NCI-H2107 treated with DMSO at 0.1 percent for 48 hours (cell line): ENCODE measurements at regions not wholly inside any gene's neighbourhood (a gene's known extent, or its start where the extent isn't known, plus 50 kb on each side); places are given as distances from the start of the nearest gene placed in this dataset.
"Not testable (repeated sequence)": the region's sequence is repeated elsewhere in the genome, so short reads cannot be mapped to it uniquely, and the experiment has no call there.

ENCODE experiments used
- DNase-seq: peaks from one replicate; lab custom pipeline; 2025; ENCODE audit not compliant: unreplicated experiment; lab: John Stamatoyannopoulos, UW

GRCh38 chr1:192418552-192419285 is 101.9 kb downstream of the RGS21 start:
- DNase-seq: no peak

- no peak for DNase-seq
These were observed 113.9 kb downstream of the RGS21 start for GRCh38 chr1:192430644-192431043.

DNA sequence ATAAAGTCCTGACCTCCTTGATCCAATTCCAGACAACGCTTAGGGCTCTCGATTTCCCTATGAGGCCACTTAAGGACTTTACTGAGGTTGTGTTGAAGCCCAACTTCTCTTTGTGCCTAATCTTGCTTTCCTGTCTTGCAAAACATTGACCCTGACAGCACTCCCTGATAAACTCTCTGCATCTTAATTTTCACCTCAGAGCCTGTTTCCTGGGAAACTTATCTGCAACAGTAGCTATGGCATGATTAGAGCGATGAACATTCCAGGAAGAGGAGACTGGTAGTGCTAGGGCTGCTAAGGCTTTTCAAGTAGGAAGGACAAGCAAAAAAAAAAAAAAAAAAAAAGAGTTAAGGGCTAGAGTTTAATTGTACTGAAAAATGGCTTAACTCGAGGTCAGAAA is 118.9 kb downstream of the RGS21 start:
- DNase-seq: no peak

DNA sequence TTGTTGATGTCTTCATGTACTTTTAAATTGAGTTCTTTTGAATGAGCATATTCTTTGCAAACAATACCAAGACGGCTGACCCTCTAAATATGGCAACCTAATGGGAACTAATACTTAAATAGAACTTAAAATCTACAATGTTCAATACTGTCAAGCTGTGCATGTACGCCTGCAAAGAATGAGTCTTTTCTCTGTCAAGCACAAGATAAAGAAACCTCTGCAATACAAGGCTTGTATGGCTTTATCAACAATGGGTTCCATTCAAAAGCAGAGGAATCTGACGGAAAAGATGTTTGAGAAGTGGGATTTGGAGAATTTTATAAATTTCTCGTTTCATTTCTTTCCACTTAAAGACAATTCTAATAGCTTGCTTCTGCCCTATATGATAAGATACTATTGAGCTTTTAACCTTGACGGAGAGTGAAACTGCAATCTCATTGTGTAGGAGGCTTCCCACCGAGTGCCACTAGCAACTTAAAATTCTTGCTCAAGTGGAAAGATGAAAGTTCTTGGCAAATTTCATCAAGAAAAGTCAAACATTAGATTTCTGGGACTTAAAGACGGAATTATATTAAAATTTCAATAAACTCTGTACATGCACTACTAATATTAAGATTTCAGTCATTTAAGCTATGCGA is 119.8 kb downstream of the RGS21 start:
- no peak for DNase-seq

DNA sequence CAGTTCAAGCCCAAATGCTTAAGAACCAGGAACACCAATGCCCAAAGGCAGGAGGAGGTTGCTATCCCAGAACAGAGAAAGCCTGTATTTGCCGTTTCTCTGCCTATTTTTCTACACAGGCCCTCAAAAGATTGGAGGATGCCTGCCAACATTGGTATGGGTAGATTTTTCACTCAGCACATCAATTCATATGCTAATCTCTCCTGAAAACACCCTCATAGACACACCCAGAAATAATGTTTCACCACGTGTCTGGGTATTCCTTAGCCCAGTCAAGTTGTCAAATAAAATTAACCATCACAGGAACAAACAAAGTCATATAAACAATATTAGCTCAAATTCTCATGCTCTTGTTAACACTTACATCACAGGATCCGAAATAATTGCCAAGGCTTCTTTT is 121.9 kb downstream of the RGS21 start:
- DNase-seq: no peak

DNA sequence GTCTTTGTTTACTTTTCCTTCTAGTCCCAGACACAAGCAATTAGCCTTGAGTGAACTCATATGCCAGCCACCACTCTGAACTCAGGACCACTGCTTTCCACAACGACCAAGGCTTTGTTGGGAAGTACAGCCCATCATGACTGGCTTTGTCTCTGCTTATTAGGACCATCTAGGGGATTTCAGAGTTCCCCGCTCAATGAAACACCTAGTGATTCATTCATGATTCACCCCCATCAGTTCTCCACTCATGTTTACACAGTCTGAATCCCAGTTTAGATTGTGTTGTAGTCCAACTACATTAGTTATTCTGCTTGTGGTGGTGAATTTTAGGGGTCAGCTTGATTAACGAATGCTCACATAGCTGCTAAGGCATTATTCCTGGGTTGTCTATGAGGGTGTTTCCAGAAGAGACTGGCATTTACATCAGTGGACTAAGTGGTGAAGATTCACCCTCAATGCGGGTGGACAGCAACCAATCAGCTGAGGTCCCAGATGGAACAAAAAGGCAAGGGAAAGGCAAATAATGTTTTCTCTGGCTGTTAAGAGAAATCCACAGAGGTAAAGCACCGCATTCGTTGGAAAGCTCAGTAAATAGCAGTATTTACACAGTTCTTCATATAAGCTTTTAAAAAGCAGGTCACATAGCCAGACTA is 122.7 kb downstream of the RGS21 start:
- no peak for DNase-seq

DNA sequence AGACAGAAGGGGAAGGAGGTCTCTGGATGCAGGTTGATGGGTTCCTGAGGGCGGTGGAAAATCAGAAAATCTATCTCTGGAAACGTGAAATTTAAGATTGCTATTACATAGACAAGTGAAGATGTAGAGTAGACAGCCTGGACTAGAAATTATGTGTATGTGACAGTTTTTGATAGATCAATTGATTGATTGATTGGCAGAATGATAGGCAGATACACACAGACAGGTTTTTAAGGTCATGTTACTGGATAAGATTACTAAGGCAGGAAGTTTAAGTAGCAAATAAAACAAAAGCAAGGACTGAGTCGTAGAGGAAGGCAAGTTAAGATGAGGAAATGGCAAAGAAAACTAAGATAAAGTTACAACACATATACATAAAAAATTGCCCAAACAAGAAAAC is 124.7 kb downstream of the RGS21 start:
- no peak for DNase-seq

- no peak for DNase-seq
These were observed 125.9 kb downstream of the RGS21 start for GRCh38 chr1:192442736-192443135.

DNA sequence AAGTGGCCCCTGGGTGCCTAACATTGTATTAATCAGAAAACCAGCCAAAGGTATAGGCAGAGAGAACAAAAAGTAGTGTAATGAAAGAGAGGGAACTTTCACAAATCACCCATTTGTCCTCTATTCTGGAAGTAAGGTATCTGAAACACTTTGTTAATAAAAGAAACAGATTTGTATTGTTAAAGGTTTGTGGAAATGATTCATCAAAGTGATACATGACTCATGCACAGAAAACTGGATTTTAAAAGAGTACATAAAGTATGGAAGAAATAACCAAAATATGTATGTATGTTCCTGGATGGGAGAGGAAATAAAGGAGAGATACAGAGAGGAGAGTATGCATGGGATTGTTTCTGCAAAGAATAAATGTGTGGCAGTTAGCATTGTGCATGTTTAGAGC is 126.8 kb downstream of the RGS21 start:
- DNase-seq: no peak

DNA sequence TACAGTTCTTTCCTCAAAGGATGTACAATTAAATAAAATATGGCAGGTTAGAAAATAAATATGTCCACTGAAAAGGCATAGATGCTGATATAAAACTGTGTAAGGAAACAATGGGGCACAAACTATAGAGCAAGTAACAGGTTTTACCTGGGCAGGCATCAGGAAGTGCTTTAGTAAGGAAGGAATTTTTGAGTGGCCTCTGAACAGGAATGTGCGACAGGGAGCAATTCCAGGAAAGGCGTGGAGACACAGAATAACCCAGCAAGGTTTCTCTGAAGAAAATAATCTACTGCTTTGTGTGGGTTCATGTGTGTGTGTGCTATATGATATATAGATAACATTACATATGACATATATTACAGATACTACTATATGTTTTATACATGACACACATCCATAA is 128.4 kb downstream of the RGS21 start:
- DNase-seq: no peak

GRCh38 chr1:192445839-192446489 is 129.2 kb downstream of the RGS21 start:
- peak; percentile 16 for DNase-seq

GRCh38 chr1:192448026-192448578 is 127.5 kb upstream of the RGS1 start:
- DNase-seq: no peak

DNA sequence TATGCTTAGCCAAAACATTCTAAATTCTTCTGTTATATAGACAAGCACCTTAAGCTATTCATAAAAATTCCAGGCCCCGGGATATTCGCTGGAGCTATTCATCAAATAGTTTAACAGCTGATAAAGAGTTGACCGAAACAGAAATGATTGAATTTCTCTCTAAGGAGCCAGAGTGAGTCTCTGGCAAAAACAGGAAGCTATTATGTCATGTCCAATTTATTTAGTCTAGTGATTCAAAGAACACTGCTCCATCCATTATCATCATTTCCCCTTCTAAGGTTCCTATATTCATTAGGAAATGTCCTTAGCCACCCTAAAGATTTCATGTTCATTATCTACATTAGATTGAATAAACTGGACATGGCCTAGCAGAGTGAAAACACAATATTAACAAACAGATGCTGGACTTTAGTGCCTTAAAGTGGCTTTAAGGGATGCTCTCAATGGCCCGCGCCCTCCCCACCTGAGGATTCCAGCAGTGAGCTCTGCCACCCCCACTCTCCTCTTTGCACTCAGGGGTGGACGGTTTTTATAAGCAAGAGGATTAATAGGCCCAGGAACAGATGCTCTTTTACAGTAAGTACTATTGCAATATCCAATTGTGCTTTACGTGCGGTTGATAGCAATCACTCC is 122.1 kb upstream of the RGS1 start:
- DNase-seq: no peak

DNA sequence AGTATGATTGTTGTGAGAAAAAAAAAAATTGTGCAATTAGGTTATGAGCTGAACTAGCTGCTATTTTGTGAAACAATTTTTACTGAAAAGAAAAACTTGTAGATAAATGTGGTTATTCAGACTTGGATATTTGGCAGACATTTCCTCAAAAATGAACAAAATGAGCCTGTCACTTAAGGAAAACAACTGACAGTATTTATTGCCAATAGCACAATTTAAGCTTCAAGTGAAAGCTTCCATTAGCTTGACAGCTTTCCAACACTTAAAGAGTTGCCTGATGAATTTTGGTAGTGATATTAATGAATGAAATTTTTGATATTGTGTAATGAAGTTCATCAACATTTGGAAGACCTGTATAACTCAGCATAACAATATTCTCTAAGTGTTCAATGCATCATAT is 116.1 kb upstream of the RGS1 start:
- DNase-seq: no peak

- DNase-seq: no peak
These were observed 113.9 kb upstream of the RGS1 start for GRCh38 chr1:192461684-192462083.

- no peak for DNase-seq
These were observed 113.0 kb upstream of the RGS1 start for GRCh38 chr1:192462616-192463015.

DNA sequence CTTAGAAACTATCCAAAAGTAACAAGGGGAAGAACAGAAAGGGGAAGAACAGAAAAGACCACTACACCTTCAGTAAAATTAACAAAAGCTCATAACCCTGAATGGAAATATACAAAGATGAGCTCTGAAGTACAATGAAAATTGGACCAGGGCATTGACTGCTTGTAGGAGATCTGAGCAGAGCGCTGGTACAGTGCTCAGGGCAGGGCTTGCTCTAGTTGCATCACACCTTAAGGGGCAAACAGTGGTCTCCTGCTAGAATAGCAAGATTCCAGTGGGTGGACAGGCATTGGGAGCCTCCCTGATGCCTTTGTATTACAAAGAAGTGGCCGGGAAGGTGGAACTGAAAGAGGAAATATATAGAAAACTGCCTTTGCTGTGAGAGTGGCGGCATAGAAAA is 111.9 kb upstream of the RGS1 start:
- DNase-seq: no peak

DNA sequence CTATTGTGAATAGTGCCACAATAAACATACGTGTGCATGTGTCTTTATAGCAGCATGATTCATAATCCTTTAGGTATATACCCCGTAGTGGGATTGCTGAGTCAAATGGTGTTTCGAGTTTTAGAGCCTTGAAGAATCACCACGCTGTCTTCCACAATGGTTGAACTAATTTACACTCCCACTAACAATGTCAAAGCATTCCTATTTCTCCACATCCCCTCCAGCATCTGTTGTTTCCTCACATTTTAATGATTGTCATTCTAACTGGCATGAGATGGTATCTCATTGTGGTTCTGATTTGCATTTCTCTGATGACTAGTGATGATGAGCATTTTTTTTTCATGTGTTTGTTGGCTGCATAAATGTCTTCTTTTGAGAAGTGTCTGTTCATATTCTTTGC is 110.4 kb upstream of the RGS1 start:
- not testable (repeated sequence) for DNase-seq

DNA sequence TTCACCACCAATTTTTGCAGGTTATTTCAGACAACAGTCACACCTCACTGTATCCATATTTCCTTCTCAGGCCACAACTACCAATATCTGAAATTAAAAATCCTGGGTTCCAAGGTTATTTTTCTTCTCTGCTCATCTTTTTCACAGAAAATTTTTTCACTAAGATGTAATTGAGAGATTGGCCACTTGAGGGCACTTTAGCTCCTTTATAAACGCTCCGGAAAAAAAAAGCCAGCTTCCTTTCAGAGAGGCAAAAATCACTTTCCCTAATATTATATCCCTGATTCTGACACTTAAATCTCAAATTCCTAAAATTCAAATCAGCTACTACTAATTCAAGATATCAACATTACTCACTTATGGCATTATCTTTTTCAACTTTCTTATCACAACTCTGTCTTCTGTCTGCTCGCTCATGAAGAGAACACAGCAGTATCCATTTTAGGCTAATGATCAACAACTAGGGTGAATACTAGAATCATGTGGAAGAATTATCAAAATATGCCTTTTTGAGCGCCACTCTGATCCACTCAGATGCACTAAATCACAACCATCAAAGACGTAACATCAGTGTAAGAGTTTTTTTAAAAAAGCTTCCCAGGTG is 101.4 kb upstream of the RGS1 start:
- DNase-seq: peak; percentile 33

DNA sequence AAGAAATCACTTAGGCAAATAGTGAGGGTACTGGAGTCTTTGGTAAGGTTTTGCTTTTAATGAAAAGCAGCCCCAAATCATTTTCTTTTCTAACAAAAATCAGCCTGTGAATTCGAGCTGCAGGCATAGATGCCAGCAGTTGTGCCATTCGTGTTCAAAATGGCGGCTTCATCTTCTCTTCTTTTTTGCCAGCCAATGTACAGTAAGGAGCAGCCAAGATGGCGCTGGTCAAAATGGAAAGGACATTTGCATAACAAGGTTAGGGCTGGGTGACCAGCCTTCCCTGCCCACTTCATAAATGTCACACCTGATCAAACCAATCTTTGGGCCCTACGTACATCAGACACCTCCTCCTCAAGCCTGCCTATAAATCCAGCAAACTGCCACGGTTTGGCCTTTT is 100.2 kb upstream of the RGS1 start:
- DNase-seq: no peak

DNA sequence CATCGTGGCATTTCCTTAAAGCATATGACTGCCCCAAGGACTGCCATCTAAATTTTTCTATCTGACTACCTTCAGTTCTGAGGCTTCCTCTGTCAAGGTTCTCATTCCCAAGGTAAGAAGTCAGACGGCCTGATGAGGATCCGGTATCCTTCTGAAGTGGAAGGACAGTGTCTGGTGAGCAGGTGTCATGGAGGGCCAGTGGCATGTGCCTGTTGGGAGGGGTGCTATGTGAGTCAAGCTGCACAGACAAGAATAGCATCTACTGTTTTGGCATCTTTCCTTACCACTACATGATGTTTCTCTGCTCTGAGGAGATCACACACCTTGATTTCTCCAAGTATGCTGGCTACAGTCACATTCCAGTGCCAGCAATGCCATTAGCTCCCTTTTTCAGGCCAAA is 99.6 kb upstream of the RGS1 start:
- DNase-seq: no peak
